ENCODE measurements at regions not wholly inside any gene's neighbourhood (a gene's known extent, or its start where the extent isn't known, plus 50 kb on each side); places are given as distances from the start of the nearest gene placed in this dataset.

DNA sequence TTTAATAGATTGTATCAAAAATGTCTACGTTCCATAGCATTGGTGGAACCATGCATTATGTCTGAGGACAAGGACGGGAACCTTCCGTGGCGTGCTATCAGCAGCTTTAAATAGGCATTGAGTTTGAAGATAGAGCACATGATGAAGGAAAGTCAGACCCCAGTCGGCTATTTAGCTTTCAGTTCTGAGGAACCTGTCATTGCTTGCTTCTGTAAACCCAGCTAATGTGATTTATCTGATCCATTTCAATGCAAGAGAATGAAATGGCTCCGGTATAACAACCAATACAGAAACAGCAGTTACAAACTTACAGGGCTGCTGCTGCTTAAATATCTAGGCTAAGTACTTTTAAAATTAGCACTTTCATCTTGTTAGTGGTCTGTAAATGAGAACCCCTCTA, 503.3 kb downstream of the RNF144A start:
- Histone ChIP-seq H3K14ac (ENCODE audit: low read length) (no peak overlapping the region), H3K4me2 (ENCODE audit: low read length) (no peak overlapping the region), H3K9me3 (ENCODE audit: insufficient read depth, low read depth, low read length) (no peaks in the 10 kb centered on the region), H3K4ac (ENCODE audit: low read depth, low read length) (no peak overlapping the region), H3K79me2 (ENCODE audit: control insufficient read depth, insufficient read depth, low read length, poor library complexity) (no peaks in the 10 kb centered on the region), H3K27ac (ENCODE audit: low read depth, low read length) (no peak overlapping the region), H4K12ac (ENCODE audit: low read depth, low read length) (no peak overlapping the region), H2AK5ac (ENCODE audit: low read length) (no peak overlapping the region), H3K79me1 (ENCODE audit: low read length) (no peaks in the 10 kb centered on the region), H4K8ac (ENCODE audit: low read depth, low read length) (no peak overlapping the region), H3K9ac (ENCODE audit: low read length) (no peak overlapping the region), H2BK120ac (ENCODE audit: insufficient read depth, low read length, poor library complexity) (no peak overlapping the region), H2BK5ac (ENCODE audit: low read depth, low read length, poor library complexity) (no peak overlapping the region), H2AFZ (ENCODE audit: insufficient read depth, low read length, poor library complexity) (no peak overlapping the region), H3K4me1 (ENCODE audit: control insufficient read depth in 1 of 2, insufficient read depth in 2 of 2, low read length in 2 of 2) (no peaks in the 10 kb centered on the region), H3K27me3 (ENCODE audit: insufficient read depth, low read length) (no peaks in the 10 kb centered on the region), H3K23ac (ENCODE audit: low read length) (no peak overlapping the region), H3K4me3 (ENCODE audit: low read depth, low read length) (no peak overlapping the region), H3K36me3 (ENCODE audit: control insufficient read depth in 1 of 2, insufficient read depth in 2 of 2, low read length in 2 of 2) (no peaks in the 10 kb centered on the region), H2BK12ac (ENCODE audit: low read length) (no peak overlapping the region), H3K18ac (ENCODE audit: low read length) (no peak overlapping the region), H4K91ac (ENCODE audit: low read depth, low read length) (no peak overlapping the region)
- WGBS (ENCODE audit: extremely low coverage, insufficient coverage, insufficient read length): no CpG with 5 or more reads among the region's 6 CpGs
- no peak for DNase-seq

DNA sequence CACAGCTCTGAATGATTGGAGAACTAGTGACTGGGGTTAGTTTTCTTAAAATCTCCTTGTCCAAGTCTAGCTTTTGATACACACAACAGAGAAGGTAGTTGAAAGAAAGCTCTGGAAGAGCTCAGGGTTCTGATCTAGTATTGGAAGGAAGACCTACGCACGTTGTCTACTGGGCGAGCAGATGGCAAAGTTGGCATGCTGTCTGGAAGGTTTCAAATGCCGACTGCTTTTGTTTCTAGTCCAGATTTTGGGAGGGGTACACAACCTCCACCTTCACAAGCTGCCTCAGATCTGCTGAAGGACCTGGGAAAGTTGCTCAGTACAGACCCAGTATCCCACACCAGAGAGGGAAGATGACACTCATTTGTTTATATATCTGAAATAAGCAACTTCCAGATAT, 507.3 kb downstream of the RNF144A start:
- no peak for DNase-seq
- no peak overlapping the region for H2BK12ac ChIP-seq (ENCODE audit: low read length)
- H3K9me3 ChIP-seq (ENCODE audit: insufficient read depth, low read depth, low read length): no peaks in the 10 kb centered on the region
- no peak overlapping the region for H3K27ac ChIP-seq (ENCODE audit: low read depth, low read length)
- H4K8ac ChIP-seq (ENCODE audit: low read depth, low read length): no peak overlapping the region
- no peaks in the 10 kb centered on the region for H3K4me1 ChIP-seq (ENCODE audit: control insufficient read depth in 1 of 2, insufficient read depth in 2 of 2, low read length in 2 of 2)
- H3K9ac ChIP-seq (ENCODE audit: low read length): no peak overlapping the region
- no peak overlapping the region for H4K12ac ChIP-seq (ENCODE audit: low read depth, low read length)
- no peak overlapping the region for H2AK5ac ChIP-seq (ENCODE audit: low read length)
- no peaks in the 10 kb centered on the region for H3K79me2 ChIP-seq (ENCODE audit: control insufficient read depth, insufficient read depth, low read length, poor library complexity)
- H3K14ac ChIP-seq (ENCODE audit: low read length): no peak overlapping the region
- H3K4ac ChIP-seq (ENCODE audit: low read depth, low read length): no peak overlapping the region
- no peak overlapping the region for H3K18ac ChIP-seq (ENCODE audit: low read length)
- H4K91ac ChIP-seq (ENCODE audit: low read depth, low read length): no peak overlapping the region
- WGBS (ENCODE audit: extremely low coverage, insufficient coverage, insufficient read length): no CpG with 5 or more reads among the region's 4 CpGs
- no peaks in the 10 kb centered on the region for H3K36me3 ChIP-seq (ENCODE audit: control insufficient read depth in 1 of 2, insufficient read depth in 2 of 2, low read length in 2 of 2)
- no peaks in the 10 kb centered on the region for H3K79me1 ChIP-seq (ENCODE audit: low read length)
- H2BK120ac ChIP-seq (ENCODE audit: insufficient read depth, low read length, poor library complexity): no peak overlapping the region
- peaks cover 4% of the 10 kb centered on the region for H3K27me3 ChIP-seq (ENCODE audit: insufficient read depth, low read length)
- no peak overlapping the region for H3K23ac ChIP-seq (ENCODE audit: low read length)
- H3K4me3 ChIP-seq (ENCODE audit: low read depth, low read length): no peak overlapping the region
- H2AFZ ChIP-seq (ENCODE audit: insufficient read depth, low read length, poor library complexity): no peak overlapping the region
- H3K4me2 ChIP-seq (ENCODE audit: low read length): no peak overlapping the region
- no peak overlapping the region for H2BK5ac ChIP-seq (ENCODE audit: low read depth, low read length, poor library complexity)

DNA sequence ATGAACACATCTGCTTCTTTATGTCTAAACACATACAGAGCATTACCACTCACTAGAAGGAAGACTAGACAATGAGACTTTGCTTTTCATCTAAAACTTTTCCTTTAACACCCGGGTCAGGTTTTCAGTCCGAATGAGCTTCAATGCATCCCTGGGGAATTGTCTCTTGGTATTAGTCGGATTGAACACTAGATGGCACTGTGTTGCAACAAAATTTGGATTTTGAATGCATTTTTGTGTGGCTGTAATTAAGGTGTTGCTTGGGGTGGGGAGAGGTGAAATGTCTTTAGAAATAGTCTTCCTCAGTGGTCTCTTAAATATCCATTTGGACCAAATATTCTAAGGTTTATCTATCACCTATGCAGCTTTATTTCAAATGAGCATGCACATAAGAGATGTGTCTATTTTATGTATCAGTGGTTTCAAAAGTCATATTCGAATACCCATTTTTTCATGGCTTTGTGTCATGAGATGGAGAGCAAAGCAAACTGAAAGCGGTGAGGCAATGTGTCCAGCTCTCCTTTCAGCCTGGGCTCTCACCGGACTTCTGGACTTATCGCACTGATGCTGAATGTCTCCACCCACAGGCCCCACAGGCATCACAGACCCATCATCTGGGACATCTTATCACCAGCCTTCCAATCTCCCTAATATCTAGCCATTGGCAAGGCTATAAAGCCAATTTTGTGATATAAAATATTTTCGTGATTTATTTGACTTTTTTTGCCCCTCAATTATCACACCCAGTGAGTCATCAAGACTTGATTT, 510.3 kb downstream of the RNF144A start:
- H3K23ac ChIP-seq (ENCODE audit: low read length): no peak overlapping the region
- WGBS (ENCODE audit: extremely low coverage, insufficient coverage, insufficient read length): no CpG with 5 or more reads among the region's 8 CpGs

DNA sequence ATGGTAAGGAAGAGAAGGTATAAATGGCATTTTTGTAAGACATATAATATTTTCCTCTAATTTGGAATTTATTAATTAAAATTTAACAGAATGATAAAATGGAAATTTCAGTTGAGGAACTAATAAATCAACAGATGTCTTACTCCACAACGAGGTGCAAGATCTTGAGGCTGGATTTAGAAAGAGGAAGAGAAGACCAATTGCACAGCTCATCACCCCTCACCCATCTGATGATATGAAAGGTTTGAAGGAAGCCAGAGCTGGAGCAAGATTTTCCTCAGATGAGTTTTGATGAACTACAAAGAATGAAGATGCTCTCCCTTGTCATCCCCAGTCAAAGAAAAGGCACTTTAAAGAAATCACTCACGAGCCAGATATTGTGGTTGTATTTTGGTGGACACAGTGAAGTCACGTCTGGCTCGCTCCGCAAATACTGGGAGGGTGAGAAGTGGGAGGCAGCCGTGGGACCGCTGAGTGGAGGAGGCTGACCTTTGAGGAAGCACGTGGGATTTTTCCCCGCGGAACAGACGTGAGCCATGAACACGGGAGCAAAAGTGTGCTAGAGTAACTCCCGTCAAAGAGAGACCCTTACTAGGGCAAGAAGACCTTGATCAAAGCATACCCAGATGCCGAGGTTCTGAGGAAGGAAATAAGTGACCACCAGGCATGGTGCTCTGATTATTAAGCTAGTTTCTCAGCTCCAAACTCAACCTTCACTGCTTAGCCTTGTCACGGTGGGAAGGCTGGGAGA, 511.4 kb downstream of the RNF144A start:
- no peak overlapping the region for H3K18ac ChIP-seq (ENCODE audit: low read length)
- no peak overlapping the region for H3K4me3 ChIP-seq (ENCODE audit: low read depth, low read length)
- H3K23ac ChIP-seq (ENCODE audit: low read length): no peak overlapping the region
- no peak overlapping the region for H3K27ac ChIP-seq (ENCODE audit: low read depth, low read length)
- no peak overlapping the region for H2AFZ ChIP-seq (ENCODE audit: insufficient read depth, low read length, poor library complexity)
- H3K36me3 ChIP-seq (ENCODE audit: control insufficient read depth in 1 of 2, insufficient read depth in 2 of 2, low read length in 2 of 2): no peaks in the 10 kb centered on the region
- H3K27me3 ChIP-seq (ENCODE audit: insufficient read depth, low read length): peaks cover 4% of the 10 kb centered on the region
- H3K9ac ChIP-seq (ENCODE audit: low read length): no peak overlapping the region
- no peak overlapping the region for H3K4me2 ChIP-seq (ENCODE audit: low read length)
- H3K14ac ChIP-seq (ENCODE audit: low read length): no peak overlapping the region
- H3K79me2 ChIP-seq (ENCODE audit: control insufficient read depth, insufficient read depth, low read length, poor library complexity): no peaks in the 10 kb centered on the region
- H4K12ac ChIP-seq (ENCODE audit: low read depth, low read length): no peak overlapping the region
- WGBS (ENCODE audit: extremely low coverage, insufficient coverage, insufficient read length): no CpG with 5 or more reads among the region's 15 CpGs
- no peak overlapping the region for H2AK5ac ChIP-seq (ENCODE audit: low read length)
- H4K8ac ChIP-seq (ENCODE audit: low read depth, low read length): no peak overlapping the region
- no peak overlapping the region for H2BK120ac ChIP-seq (ENCODE audit: insufficient read depth, low read length, poor library complexity)
- no peak for DNase-seq
- peaks cover 3% of the 10 kb centered on the region for H3K79me1 ChIP-seq (ENCODE audit: low read length)
- H2BK5ac ChIP-seq (ENCODE audit: low read depth, low read length, poor library complexity): no peak overlapping the region
- H2BK12ac ChIP-seq (ENCODE audit: low read length): no peak overlapping the region
- H4K91ac ChIP-seq (ENCODE audit: low read depth, low read length): no peak overlapping the region
- peaks cover 7 to 8% of the 10 kb centered on the region in 2 experiments for H3K4me1 ChIP-seq (ENCODE audit: control insufficient read depth in 1 of 2, insufficient read depth in 2 of 2, low read length in 2 of 2)
- no peak overlapping the region for H3K4ac ChIP-seq (ENCODE audit: low read depth, low read length)
- H3K9me3 ChIP-seq (ENCODE audit: insufficient read depth, low read depth, low read length): peaks cover 2% of the 10 kb centered on the region

More for the DNA sequence above, 510.3 kb downstream of the RNF144A start:
- H4K12ac ChIP-seq (ENCODE audit: low read depth, low read length): no peak overlapping the region
- no peak overlapping the region for H2BK120ac ChIP-seq (ENCODE audit: insufficient read depth, low read length, poor library complexity)
- no peaks in the 10 kb centered on the region for H3K9me3 ChIP-seq (ENCODE audit: insufficient read depth, low read depth, low read length)
- H4K91ac ChIP-seq (ENCODE audit: low read depth, low read length): no peak overlapping the region
- no peaks in the 10 kb centered on the region for H3K36me3 ChIP-seq (ENCODE audit: control insufficient read depth in 1 of 2, insufficient read depth in 2 of 2, low read length in 2 of 2)
- H2AFZ ChIP-seq (ENCODE audit: insufficient read depth, low read length, poor library complexity): no peak overlapping the region
- H3K4me1 ChIP-seq (ENCODE audit: control insufficient read depth in 1 of 2, insufficient read depth in 2 of 2, low read length in 2 of 2): peaks cover 7 to 8% of the 10 kb centered on the region in 2 experiments
- no peak overlapping the region for H2BK12ac ChIP-seq (ENCODE audit: low read length)
- no peak overlapping the region for H3K27ac ChIP-seq (ENCODE audit: low read depth, low read length)
- peaks cover 4% of the 10 kb centered on the region for H3K27me3 ChIP-seq (ENCODE audit: insufficient read depth, low read length)
- H3K18ac ChIP-seq (ENCODE audit: low read length): no peak overlapping the region
- H3K4me2 ChIP-seq (ENCODE audit: low read length): no peak overlapping the region
- H3K14ac ChIP-seq (ENCODE audit: low read length): no peak overlapping the region
- DNase-seq: peak in 1 of 2 donors; percentile 81
- H3K4me3 ChIP-seq (ENCODE audit: low read depth, low read length): no peak overlapping the region
- no peak overlapping the region for H2AK5ac ChIP-seq (ENCODE audit: low read length)
- no peak overlapping the region for H2BK5ac ChIP-seq (ENCODE audit: low read depth, low read length, poor library complexity)
- peaks cover 3% of the 10 kb centered on the region for H3K79me1 ChIP-seq (ENCODE audit: low read length)
- H4K8ac ChIP-seq (ENCODE audit: low read depth, low read length): no peak overlapping the region
- no peaks in the 10 kb centered on the region for H3K79me2 ChIP-seq (ENCODE audit: control insufficient read depth, insufficient read depth, low read length, poor library complexity)
- no peak overlapping the region for H3K9ac ChIP-seq (ENCODE audit: low read length)
- H3K4ac ChIP-seq (ENCODE audit: low read depth, low read length): no peak overlapping the region

Measured in trophoblast cell (in vitro differentiated cells and primary cell).